ENCODE measurements at regions not wholly inside any gene's neighbourhood (a gene's known extent, or its start where the extent isn't known, plus 50 kb on each side); places are given as distances from the start of the nearest gene placed in this dataset.

- H3K27ac ChIP-seq (ENCODE audit: low read length) = no peak overlapping the region
- no peaks in the 10 kb centered on the region for H3K9me3 ChIP-seq (ENCODE audit: low read length)
- no peaks in the 10 kb centered on the region for H3K27me3 ChIP-seq (ENCODE audit: insufficient read depth, low read depth, low read length)
- H3K4me2 ChIP-seq (ENCODE audit: low read length) = no peak overlapping the region
- H2AFZ ChIP-seq (ENCODE audit: low read depth, low read length) = no peak overlapping the region
- no peaks in the 10 kb centered on the region for H3K79me2 ChIP-seq (replicated peaks; ENCODE audit: insufficient read depth, low read length)
- H3K9me2 ChIP-seq (ENCODE audit: insufficient read depth, low read length) = no peaks in the 10 kb centered on the region
- H3K9ac ChIP-seq (ENCODE audit: low read length) = no peak overlapping the region
- H3F3A ChIP-seq (ENCODE audit: insufficient read depth, low read length, poor library complexity, severe bottlenecking) = no peaks in the 10 kb centered on the region
- H3K36me3 ChIP-seq (ENCODE audit: insufficient read depth, low read length) = no peaks in the 10 kb centered on the region
- no peak overlapping the region for H3K4me3 ChIP-seq (ENCODE audit: low read length)
- TF ChIP-seq EZH2 (IDR thresholded peaks at IDR 0.05; ENCODE audit: borderline replicate concordance, insufficient read depth, low read length, poor library complexity, severe bottlenecking) (no peak), SMC3 (conservative IDR thresholded peaks at IDR 0.05; ENCODE audit: poor library complexity) (no peak), TAF1 (IDR thresholded peaks at IDR 0.05; ENCODE audit: low read depth) (no peak), RAD21 (conservative IDR thresholded peaks at IDR 0.05) (no peak), POLR2AphosphoS5 (IDR thresholded peaks at IDR 0.05) (no peak), MXI1 (conservative IDR thresholded peaks at IDR 0.05; ENCODE audit: poor library complexity, severe bottlenecking) (no peak), EP300 (conservative IDR thresholded peaks at IDR 0.05; ENCODE audit: poor library complexity, severe bottlenecking) (no peak), REST (IDR thresholded peaks at IDR 0.05; ENCODE audit: borderline replicate concordance) (no peak), CTCF (IDR thresholded peaks at IDR 0.05; ENCODE audit: poor library complexity, severe bottlenecking) (no peak)
- H4K20me1 ChIP-seq (ENCODE audit: insufficient read depth) = no peaks in the 10 kb centered on the region
Observed at GRCh38 chrX:39779952-39780783, 317.6 kb downstream of the BCOR start.

- Histone ChIP-seq H3K9me2 (ENCODE audit: insufficient read depth, low read length) (no peaks in the 10 kb centered on the region), H3K4me2 (ENCODE audit: low read length) (no peak overlapping the region), H3K9me3 (ENCODE audit: low read length) (no peaks in the 10 kb centered on the region), H3K36me3 (ENCODE audit: insufficient read depth, low read length) (no peaks in the 10 kb centered on the region), H4K20me1 (ENCODE audit: insufficient read depth) (no peaks in the 10 kb centered on the region), H2AFZ (ENCODE audit: low read depth, low read length) (no peak overlapping the region), H3F3A (ENCODE audit: insufficient read depth, low read length, poor library complexity, severe bottlenecking) (no peaks in the 10 kb centered on the region), H3K27ac (ENCODE audit: low read length) (no peak overlapping the region), H3K9ac (ENCODE audit: low read length) (no peak overlapping the region), H3K4me3 (ENCODE audit: low read length) (no peak overlapping the region), H3K79me2 (replicated peaks; ENCODE audit: insufficient read depth, low read length) (no peaks in the 10 kb centered on the region), H3K27me3 (ENCODE audit: insufficient read depth, low read depth, low read length) (no peaks in the 10 kb centered on the region)
- TF ChIP-seq REST (IDR thresholded peaks at IDR 0.05; ENCODE audit: borderline replicate concordance) (no peak), TAF1 (IDR thresholded peaks at IDR 0.05; ENCODE audit: low read depth) (no peak), EZH2 (IDR thresholded peaks at IDR 0.05; ENCODE audit: borderline replicate concordance, insufficient read depth, low read length, poor library complexity, severe bottlenecking) (no peak), EP300 (conservative IDR thresholded peaks at IDR 0.05; ENCODE audit: poor library complexity, severe bottlenecking) (no peak), SMC3 (conservative IDR thresholded peaks at IDR 0.05; ENCODE audit: poor library complexity) (no peak), POLR2AphosphoS5 (IDR thresholded peaks at IDR 0.05) (no peak), MXI1 (conservative IDR thresholded peaks at IDR 0.05; ENCODE audit: poor library complexity, severe bottlenecking) (no peak), RAD21 (conservative IDR thresholded peaks at IDR 0.05) (no peak), CTCF (IDR thresholded peaks at IDR 0.05; ENCODE audit: poor library complexity, severe bottlenecking) (no peak)
Observed at GRCh38 chrX:39782276-39782675, 315.5 kb downstream of the BCOR start.
